HFFc6 (cell line): ENCODE measurements at regions not wholly inside any gene's neighbourhood (a gene's known extent, or its start where the extent isn't known, plus 50 kb on each side); places are given as distances from the start of the nearest gene placed in this dataset.

Experiments
- DNase-seq: peaks from one replicate; pipeline ENCODE4 v3.0.0-alpha.2; 2018
- H3K27ac Mint-ChIP-seq: 2 replicates; pipeline ENCODE4 v1.8.0; 2020; ENCODE audit warnings: mild to moderate bottlenecking, mixed read lengths
- H3K27me3 Mint-ChIP-seq: 2 replicates; pipeline ENCODE4 v1.8.0; 2021; ENCODE audit warnings: mild to moderate bottlenecking, moderate library complexity, mixed read lengths; ENCODE audit not compliant: insufficient read depth
- H3K36me3 Mint-ChIP-seq: 2 replicates; pipeline ENCODE4 v1.8.0; 2021; ENCODE audit warnings: low read depth, mixed read lengths
- H3K4me1 Mint-ChIP-seq: 2 replicates; pipeline ENCODE4 v1.8.0; 2020; ENCODE audit warnings: low read depth, mixed read lengths
- H3K4me3 Mint-ChIP-seq: 2 replicates; pipeline ENCODE4 v1.8.0; 2020; ENCODE audit warnings: mild to moderate bottlenecking, moderate library complexity, mixed read lengths
- H3K9me3 Mint-ChIP-seq: 2 replicates; pipeline ENCODE4 v1.8.0; 2020; ENCODE audit warnings: mild to moderate bottlenecking, mixed read lengths
- TF ChIP-seq, protein P1 (sequence below): fragments of 200-600 bp; sonication (generic); IDR thresholded peaks from 2 replicates; pipeline ENCODE4 v1.5.0; 2021; ENCODE audit warnings: antibody characterized with exemption, mild to moderate bottlenecking

DNA sequence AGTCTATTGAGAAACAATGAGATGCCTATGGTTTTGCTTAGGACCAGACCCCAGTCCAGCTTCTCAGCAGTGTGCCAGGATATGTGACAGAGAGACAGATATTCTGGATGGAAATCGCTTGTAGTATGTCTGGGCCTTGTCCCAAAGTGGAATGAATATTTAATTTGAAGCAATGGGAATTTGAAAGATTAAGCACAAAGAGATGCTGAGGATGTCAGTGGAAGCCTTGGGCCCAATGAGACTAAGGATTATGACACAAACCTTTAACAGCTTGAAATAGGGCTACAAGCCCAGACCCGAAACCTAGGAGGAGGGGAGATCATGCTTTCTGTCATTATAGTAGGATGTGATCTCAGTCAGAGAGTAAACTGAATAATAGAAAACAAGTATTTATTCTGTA, 459.2 kb downstream of the FAT4 start:
- no peaks in the 10 kb centered on the region for H3K27me3 Mint-ChIP-seq
- TF ChIP-seq, protein P1, sequence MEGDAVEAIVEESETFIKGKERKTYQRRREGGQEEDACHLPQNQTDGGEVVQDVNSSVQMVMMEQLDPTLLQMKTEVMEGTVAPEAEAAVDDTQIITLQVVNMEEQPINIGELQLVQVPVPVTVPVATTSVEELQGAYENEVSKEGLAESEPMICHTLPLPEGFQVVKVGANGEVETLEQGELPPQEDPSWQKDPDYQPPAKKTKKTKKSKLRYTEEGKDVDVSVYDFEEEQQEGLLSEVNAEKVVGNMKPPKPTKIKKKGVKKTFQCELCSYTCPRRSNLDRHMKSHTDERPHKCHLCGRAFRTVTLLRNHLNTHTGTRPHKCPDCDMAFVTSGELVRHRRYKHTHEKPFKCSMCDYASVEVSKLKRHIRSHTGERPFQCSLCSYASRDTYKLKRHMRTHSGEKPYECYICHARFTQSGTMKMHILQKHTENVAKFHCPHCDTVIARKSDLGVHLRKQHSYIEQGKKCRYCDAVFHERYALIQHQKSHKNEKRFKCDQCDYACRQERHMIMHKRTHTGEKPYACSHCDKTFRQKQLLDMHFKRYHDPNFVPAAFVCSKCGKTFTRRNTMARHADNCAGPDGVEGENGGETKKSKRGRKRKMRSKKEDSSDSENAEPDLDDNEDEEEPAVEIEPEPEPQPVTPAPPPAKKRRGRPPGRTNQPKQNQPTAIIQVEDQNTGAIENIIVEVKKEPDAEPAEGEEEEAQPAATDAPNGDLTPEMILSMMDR, result no peak
- no peaks in the 10 kb centered on the region; the same call in 1 of the 2 replicates for H3K4me1 Mint-ChIP-seq
- no peak overlapping the region for H3K27ac Mint-ChIP-seq
- H3K9me3 Mint-ChIP-seq, result peaks cover 24% of the 10 kb centered on the region
- no peak overlapping the region for H3K4me3 Mint-ChIP-seq
- H3K36me3 Mint-ChIP-seq, result peaks cover 8% of the 10 kb centered on the region; the same call in 1 of the 2 replicates
- no peak for DNase-seq

DNA sequence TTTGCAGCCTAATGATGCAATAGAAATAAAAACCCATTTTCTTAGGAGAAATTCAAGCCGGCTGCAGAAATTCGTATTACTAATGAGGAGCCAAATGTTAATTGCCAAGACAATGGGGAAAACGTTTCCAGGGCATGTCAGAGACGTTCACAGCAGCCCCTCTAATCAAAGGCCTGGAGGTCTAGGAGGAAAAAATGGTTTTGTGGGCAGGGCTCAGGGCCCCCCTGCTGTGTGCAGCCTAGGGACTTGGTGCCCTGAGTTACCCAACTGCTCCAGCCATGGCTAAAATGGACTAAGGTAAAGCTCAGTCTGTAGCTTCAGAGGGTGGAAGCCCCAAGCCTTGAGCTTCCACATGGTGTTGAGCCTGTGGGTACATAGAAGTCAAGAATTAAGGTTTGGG, 461.4 kb downstream of the FAT4 start:
- H3K27me3 Mint-ChIP-seq, result no peaks in the 10 kb centered on the region
- DNase-seq, result no peak
- TF ChIP-seq, protein P1, result no peak

DNA sequence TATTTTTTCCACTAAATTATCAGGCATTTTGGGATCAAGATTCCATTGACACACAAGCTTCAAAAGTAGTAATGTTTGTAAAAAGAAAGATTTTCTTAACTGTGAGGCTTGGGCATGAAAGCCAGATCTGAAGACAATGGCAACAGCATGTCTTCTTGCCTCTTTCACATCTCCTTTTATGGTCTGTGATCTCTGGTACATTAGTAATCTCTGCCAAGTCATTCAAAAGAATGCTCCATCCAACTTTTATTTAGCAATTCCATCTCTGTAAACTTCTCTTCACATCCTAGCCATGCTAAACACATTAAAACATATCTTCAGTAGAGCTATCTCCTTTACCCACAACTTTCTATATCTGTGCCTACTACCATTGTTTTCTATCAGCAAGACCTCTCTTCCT, 465.4 kb downstream of the FAT4 start:
- TF ChIP-seq, protein P1, result no peak
- Mint-ChIP-seq H3K4me1 (peaks cover 10% of the 10 kb centered on the region), H3K27me3 (no peaks in the 10 kb centered on the region), H3K4me3 (no peak overlapping the region), H3K36me3 (peaks cover 8% of the 10 kb centered on the region; the same call in 1 of the 2 replicates), H3K9me3 (peaks cover 24% of the 10 kb centered on the region), H3K27ac (no peak overlapping the region)
- DNase-seq, result peak; percentile 40

More for the DNA sequence above, 461.4 kb downstream of the FAT4 start:
- H3K27ac Mint-ChIP-seq, result no peak overlapping the region
- H3K9me3 Mint-ChIP-seq, result peaks cover 24% of the 10 kb centered on the region
- no peak overlapping the region for H3K4me3 Mint-ChIP-seq
- peaks cover 10% of the 10 kb centered on the region for H3K4me1 Mint-ChIP-seq
- H3K36me3 Mint-ChIP-seq, result peaks cover 8% of the 10 kb centered on the region; the same call in 1 of the 2 replicates

DNA sequence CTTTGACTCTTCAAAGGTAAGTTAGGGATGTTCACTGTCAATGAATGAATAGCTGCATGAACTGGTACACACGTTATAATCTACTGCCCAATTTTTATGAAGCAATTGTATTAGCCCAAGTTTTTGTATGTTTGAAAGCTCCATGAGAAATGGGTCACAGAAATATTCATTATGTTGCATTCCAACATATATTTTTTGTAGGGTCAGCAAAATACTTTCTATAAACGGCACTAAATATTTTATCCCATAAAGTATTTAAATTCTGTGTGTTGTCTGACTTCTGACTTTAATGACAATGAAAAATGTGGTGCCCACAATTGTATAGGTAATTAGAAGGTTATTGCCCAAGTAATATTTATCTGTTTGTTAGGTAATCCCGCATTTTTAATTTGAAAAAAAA, 466.0 kb downstream of the FAT4 start:
- no peak for DNase-seq
- Mint-ChIP-seq H3K36me3 (peaks cover 8% of the 10 kb centered on the region; the same call in 1 of the 2 replicates), H3K4me3 (no peak overlapping the region), H3K4me1 (peaks cover 10% of the 10 kb centered on the region), H3K27ac (no peak overlapping the region), H3K9me3 (peaks cover 19% of the 10 kb centered on the region), H3K27me3 (no peaks in the 10 kb centered on the region)
- TF ChIP-seq, protein P1, result no peak

DNA sequence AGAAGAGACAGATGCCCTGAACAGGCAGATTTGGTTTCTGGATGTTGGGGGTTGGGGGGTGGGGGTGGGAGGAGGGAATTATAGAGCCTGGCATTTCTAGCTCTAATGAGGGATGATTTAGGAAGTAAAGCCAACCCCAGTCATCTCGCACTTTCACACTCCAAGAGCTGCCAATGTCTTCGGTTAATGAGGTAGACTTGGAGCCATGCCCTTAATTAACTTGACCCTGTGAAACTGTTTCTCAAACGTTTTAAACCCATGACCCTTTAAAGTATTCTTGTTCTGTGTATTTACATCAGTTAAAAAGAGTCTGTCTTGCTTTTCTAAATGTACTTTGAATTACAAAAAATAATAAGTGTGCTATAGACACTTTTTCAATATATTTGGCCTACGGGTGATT, 466.9 kb downstream of the FAT4 start:
- no peak overlapping the region for H3K4me3 Mint-ChIP-seq
- H3K4me1 Mint-ChIP-seq, result peaks cover 10% of the 10 kb centered on the region
- TF ChIP-seq, protein P1, result no peak
- no peak overlapping the region for H3K27ac Mint-ChIP-seq
- H3K9me3 Mint-ChIP-seq, result peaks cover 10% of the 10 kb centered on the region
- H3K27me3 Mint-ChIP-seq, result no peaks in the 10 kb centered on the region
- no peak for DNase-seq
- H3K36me3 Mint-ChIP-seq, result peaks cover 6% of the 10 kb centered on the region; the same call in 1 of the 2 replicates

DNA sequence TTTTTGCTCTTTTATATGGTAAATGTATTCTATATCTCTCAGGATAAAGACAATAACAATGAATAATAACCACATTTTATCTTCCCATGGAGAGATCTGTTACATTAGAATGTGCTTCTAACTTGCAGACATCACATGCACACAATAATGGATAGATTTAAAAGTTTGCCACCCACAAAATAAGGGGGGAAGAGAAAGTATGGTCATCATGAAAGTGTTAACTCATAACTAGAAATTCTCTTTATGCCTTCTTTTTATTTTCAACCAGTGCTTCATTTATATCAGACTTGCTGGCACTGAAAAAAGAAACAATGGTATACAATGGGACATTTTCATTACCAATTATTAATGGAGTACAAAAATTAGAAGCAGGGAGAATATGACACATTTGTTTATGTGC, 470.0 kb downstream of the FAT4 start:
- H3K9me3 Mint-ChIP-seq, result no peaks in the 10 kb centered on the region
- H3K27ac Mint-ChIP-seq, result no peak overlapping the region
- H3K36me3 Mint-ChIP-seq, result no peaks in the 10 kb centered on the region
- peaks cover 10% of the 10 kb centered on the region for H3K4me1 Mint-ChIP-seq
- H3K27me3 Mint-ChIP-seq, result no peaks in the 10 kb centered on the region
- TF ChIP-seq, protein P1, result no peak
- DNase-seq, result no peak
- H3K4me3 Mint-ChIP-seq, result no peak overlapping the region
